ENCODE measurements at regions not wholly inside any gene's neighbourhood (a gene's known extent, or its start where the extent isn't known, plus 50 kb on each side); places are given as distances from the start of the nearest gene placed in this dataset.

DNA sequence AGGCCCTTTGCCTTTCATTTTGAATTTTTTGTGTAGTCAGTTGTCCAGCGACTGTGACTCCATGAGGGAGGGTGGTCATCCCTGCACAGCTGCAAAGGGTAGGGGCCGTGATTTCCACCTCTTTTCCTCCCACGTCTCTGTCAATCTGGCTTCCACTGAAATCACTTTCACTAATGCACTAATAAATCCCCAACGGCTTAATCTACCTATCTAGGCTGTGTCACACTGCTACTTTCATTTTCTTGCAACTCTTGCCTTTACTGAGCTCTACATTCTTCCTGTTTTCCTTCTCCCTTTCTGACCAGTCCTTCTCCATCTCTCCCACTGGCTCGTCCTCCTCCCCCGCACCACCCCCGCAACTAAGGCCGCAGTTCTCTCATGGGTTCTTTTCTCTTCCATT, 212.3 kb upstream of the FOXN3 start:
- no peak for TF ChIP-seq TAF1 (IDR thresholded peaks at IDR 0.05; ENCODE audit: borderline replicate concordance, insufficient read depth, low read length)
- TF ChIP-seq SIN3A (IDR thresholded peaks at IDR 0.05; ENCODE audit: borderline replicate concordance, insufficient read depth, low read length), result no peak
- TF ChIP-seq, protein P1, sequence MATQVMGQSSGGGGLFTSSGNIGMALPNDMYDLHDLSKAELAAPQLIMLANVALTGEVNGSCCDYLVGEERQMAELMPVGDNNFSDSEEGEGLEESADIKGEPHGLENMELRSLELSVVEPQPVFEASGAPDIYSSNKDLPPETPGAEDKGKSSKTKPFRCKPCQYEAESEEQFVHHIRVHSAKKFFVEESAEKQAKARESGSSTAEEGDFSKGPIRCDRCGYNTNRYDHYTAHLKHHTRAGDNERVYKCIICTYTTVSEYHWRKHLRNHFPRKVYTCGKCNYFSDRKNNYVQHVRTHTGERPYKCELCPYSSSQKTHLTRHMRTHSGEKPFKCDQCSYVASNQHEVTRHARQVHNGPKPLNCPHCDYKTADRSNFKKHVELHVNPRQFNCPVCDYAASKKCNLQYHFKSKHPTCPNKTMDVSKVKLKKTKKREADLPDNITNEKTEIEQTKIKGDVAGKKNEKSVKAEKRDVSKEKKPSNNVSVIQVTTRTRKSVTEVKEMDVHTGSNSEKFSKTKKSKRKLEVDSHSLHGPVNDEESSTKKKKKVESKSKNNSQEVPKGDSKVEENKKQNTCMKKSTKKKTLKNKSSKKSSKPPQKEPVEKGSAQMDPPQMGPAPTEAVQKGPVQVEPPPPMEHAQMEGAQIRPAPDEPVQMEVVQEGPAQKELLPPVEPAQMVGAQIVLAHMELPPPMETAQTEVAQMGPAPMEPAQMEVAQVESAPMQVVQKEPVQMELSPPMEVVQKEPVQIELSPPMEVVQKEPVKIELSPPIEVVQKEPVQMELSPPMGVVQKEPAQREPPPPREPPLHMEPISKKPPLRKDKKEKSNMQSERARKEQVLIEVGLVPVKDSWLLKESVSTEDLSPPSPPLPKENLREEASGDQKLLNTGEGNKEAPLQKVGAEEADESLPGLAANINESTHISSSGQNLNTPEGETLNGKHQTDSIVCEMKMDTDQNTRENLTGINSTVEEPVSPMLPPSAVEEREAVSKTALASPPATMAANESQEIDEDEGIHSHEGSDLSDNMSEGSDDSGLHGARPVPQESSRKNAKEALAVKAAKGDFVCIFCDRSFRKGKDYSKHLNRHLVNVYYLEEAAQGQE (IDR thresholded peaks at IDR 0.05; ENCODE audit: insufficient read depth in 1 of 2, low read depth in 2 of 2, low read length in 2 of 2), result no peak
- no peak for TF ChIP-seq POLR2AphosphoS5 (IDR thresholded peaks at IDR 0.05; ENCODE audit: low read depth, low read length)
